MV-4-11 (cell line): ENCODE measurements at regions not wholly inside any gene's neighbourhood (a gene's known extent, or its start where the extent isn't known, plus 50 kb on each side); places are given as distances from the start of the nearest gene placed in this dataset.
"Not testable (repeated sequence)": the region's sequence is repeated elsewhere in the genome, so short reads cannot be mapped to it uniquely, and the experiment has no call there.

Experiments used
- DNase-seq: peaks from one replicate; lab custom pipeline; 2025; lab: John Stamatoyannopoulos, UW

GRCh38 chr14:84882830-84883229, 647.1 kb upstream of the FLRT2 start:
- DNase-seq = no peak

GRCh38 chr14:84885061-84885460, 644.9 kb upstream of the FLRT2 start:
- DNase-seq = no peak

- DNase-seq = no peak
These were observed 638.5 kb upstream of the FLRT2 start for GRCh38 chr14:84891404-84891803.

GRCh38 chr14:84894254-84894653, 635.7 kb upstream of the FLRT2 start:
- no peak for DNase-seq

GRCh38 chr14:84922370-84922769, 607.6 kb upstream of the FLRT2 start:
- no peak for DNase-seq

- no peak for DNase-seq
These were observed 603.3 kb upstream of the FLRT2 start for GRCh38 chr14:84926656-84927055.

GRCh38 chr14:84927096-84927827, 602.7 kb upstream of the FLRT2 start:
- no peak for DNase-seq

- DNase-seq = no peak
These were observed 600.9 kb upstream of the FLRT2 start for GRCh38 chr14:84929086-84929485.

GRCh38 chr14:84929834-84930233, 600.1 kb upstream of the FLRT2 start:
- DNase-seq = no peak

GRCh38 chr14:84937016-84937415, 592.9 kb upstream of the FLRT2 start:
- DNase-seq = no peak

- DNase-seq = no peak
These were observed 592.5 kb upstream of the FLRT2 start for GRCh38 chr14:84937449-84937848.

- not testable (repeated sequence) for DNase-seq
These were observed 585.0 kb upstream of the FLRT2 start for GRCh38 chr14:84944901-84945300.

- DNase-seq = no peak
These were observed 570.0 kb upstream of the FLRT2 start for GRCh38 chr14:84959851-84960520.

GRCh38 chr14:84961637-84962036, 568.3 kb upstream of the FLRT2 start:
- no peak for DNase-seq

- no peak for DNase-seq
These were observed 566.4 kb upstream of the FLRT2 start for GRCh38 chr14:84963518-84963917.

GRCh38 chr14:84965279-84965678, 564.7 kb upstream of the FLRT2 start:
- no peak for DNase-seq

- DNase-seq = no peak
These were observed 560.4 kb upstream of the FLRT2 start for GRCh38 chr14:84969501-84969900.

- DNase-seq = no peak
These were observed 554.6 kb upstream of the FLRT2 start for GRCh38 chr14:84975241-84975902.

GRCh38 chr14:84976805-84977204, 553.1 kb upstream of the FLRT2 start:
- DNase-seq = no peak

GRCh38 chr14:84987042-84987441, 542.9 kb upstream of the FLRT2 start:
- DNase-seq = no peak

GRCh38 chr14:84988357-84988756, 541.6 kb upstream of the FLRT2 start:
- DNase-seq = no peak

- DNase-seq = no peak
These were observed 538.9 kb upstream of the FLRT2 start for GRCh38 chr14:84991021-84991420.

- no peak for DNase-seq
These were observed 531.7 kb upstream of the FLRT2 start for GRCh38 chr14:84998216-84998615.
